ENCODE measurements at regions not wholly inside any gene's neighbourhood (a gene's known extent, or its start where the extent isn't known, plus 50 kb on each side); places are given as distances from the start of the nearest gene placed in this dataset.

DNA sequence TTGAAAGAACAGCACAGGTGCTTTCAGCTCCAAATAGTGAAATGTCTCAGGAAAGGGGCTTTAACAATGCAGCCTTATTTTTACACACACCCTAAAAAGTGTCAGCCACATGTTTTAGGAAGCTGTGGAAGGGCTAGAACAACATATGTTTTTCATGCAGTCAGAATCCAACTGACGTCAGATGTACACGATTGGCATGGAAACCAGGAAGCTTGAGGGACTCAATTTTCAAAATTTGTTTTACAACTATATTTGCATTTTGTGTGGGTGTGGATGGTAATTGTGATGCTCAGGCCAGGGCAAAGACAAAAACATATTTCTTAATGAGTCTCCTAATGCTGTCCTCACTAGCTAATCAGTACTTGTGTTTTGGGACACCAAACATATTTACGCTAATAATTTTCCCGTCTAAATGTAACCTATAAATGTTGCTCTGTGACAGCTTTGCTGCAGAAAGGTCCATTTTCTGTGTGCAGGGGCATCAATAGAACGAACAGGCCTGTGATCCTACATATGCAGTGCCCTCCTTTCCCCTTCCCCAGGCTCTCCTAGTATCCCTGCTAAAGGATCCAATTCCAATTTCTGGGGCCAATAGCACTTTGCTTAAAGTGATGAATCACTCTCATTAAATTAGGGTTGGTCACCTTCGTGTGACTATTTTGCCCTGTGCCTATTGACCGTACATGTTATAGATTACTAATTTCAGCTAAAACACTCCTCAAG, 434.0 kb upstream of the CDH5 start:
- Histone ChIP-seq H3K4me3 (ENCODE audit: insufficient read depth, low read depth, low read length, poor library complexity, severe bottlenecking) (no peak overlapping the region), H3K36me3 (ENCODE audit: control insufficient read depth, insufficient read depth, low read length) (no peaks in the 10 kb centered on the region), H3K4me1 (ENCODE audit: control insufficient read depth, insufficient read depth, low read length, poor library complexity, severe bottlenecking) (no peaks in the 10 kb centered on the region), H3K9me3 (ENCODE audit: control insufficient read depth, low read length) (no peaks in the 10 kb centered on the region), H3K27ac (ENCODE audit: insufficient read depth, low read length, poor library complexity, severe bottlenecking) (no peak overlapping the region), H3K27me3 (replicated peaks; ENCODE audit: control insufficient read depth, insufficient read depth, low read length, poor library complexity, severe bottlenecking) (no peaks in the 10 kb centered on the region)
- DNase-seq: no peak

DNA sequence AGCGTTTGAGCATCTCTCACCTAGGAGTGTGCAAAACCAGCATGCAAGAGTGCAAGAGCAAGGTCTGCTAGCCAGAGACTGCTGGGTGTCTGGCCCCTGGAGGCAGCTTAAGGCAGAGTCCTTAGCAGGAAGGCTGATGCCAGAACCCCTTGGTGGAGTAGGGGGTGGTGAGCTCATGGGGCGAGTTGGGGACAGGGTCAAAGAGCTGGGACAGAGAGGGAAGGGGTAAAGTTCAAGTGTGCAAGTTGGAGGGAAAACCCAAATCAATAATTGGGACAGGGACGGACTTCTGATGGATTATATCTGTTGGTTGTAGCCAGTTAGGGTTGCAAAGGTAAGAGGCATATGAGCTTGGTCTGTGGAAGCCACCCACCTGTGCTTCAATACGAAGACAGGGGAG, 443.6 kb upstream of the CDH5 start:
- no peaks in the 10 kb centered on the region for H3K9me3 ChIP-seq (ENCODE audit: control insufficient read depth, low read length)
- no peak for DNase-seq
- no peaks in the 10 kb centered on the region for H3K4me1 ChIP-seq (ENCODE audit: control insufficient read depth, insufficient read depth, low read length, poor library complexity, severe bottlenecking)
- no peak overlapping the region for H3K4me3 ChIP-seq (ENCODE audit: insufficient read depth, low read depth, low read length, poor library complexity, severe bottlenecking)
- H3K36me3 ChIP-seq (ENCODE audit: control insufficient read depth, insufficient read depth, low read length): no peaks in the 10 kb centered on the region
- no peaks in the 10 kb centered on the region for H3K27me3 ChIP-seq (replicated peaks; ENCODE audit: control insufficient read depth, insufficient read depth, low read length, poor library complexity, severe bottlenecking)
- H3K27ac ChIP-seq (ENCODE audit: insufficient read depth, low read length, poor library complexity, severe bottlenecking): no peak overlapping the region

DNA sequence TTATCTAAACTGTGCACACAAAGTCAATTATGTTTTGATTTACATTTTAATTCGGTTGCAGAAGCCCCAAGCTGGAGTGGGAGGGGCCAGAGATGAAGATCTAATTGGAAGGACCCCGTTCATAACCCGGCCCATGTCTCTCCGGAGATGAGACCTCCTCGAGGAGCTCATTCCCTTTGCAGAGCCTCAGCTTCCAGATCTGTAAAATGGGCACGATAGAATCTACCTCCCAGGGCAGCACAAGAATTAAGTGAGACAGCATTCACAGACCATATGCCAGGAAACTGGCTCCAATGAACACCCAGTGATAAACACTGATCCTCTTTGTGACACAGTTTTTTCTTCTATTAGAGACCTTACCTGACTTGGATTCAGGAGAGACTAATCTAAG, 446.5 kb upstream of the CDH5 start:
- no peaks in the 10 kb centered on the region for H3K36me3 ChIP-seq (ENCODE audit: control insufficient read depth, insufficient read depth, low read length)
- H3K27ac ChIP-seq (ENCODE audit: insufficient read depth, low read length, poor library complexity, severe bottlenecking): no peak overlapping the region
- no peaks in the 10 kb centered on the region for H3K4me1 ChIP-seq (ENCODE audit: control insufficient read depth, insufficient read depth, low read length, poor library complexity, severe bottlenecking)
- DNase-seq: no peak
- no peaks in the 10 kb centered on the region for H3K9me3 ChIP-seq (ENCODE audit: control insufficient read depth, low read length)
- no peaks in the 10 kb centered on the region for H3K27me3 ChIP-seq (replicated peaks; ENCODE audit: control insufficient read depth, insufficient read depth, low read length, poor library complexity, severe bottlenecking)
- H3K4me3 ChIP-seq (ENCODE audit: insufficient read depth, low read depth, low read length, poor library complexity, severe bottlenecking): no peak overlapping the region

DNA sequence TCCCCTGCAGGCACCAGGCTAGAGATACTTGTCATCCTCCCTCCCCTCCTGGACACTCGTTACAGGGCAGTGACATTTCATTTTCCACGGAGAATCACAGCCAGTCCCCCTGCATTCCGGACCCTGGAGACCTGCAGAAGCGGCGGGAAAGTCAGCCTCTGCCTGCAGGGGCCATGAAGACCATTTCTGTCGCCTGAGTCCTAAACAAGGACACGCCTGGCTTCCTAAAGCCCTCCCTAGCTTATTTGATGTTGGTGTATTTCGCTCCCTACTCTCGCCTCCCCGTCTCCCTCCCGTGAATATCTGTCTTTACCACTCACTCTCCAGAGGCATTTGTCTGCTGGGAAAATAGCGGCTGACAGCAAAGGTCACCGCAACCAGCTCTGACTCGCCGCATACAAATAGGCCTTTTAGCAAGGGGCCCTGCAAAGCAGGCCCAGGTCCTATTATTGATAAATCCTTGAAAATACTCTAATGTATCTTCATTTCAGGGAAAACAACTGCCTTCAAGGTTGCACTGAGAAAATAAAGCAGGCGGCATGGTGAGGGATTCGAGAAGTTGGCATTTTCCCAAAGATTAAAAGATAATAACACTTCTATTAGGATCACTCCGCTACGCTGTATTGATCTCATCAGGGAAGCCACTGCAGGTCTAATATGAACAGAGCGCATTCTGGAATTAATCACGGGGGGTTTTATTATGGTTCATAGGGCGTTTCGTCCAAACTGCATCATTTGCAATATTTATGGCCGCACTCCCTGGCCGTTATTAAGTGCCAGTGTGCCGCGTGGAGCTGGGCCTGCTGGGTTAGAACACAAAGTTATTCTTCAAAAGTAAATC, 447.1 kb upstream of the CDH5 start:
- H3K4me1 ChIP-seq (ENCODE audit: control insufficient read depth, insufficient read depth, low read length, poor library complexity, severe bottlenecking): no peaks in the 10 kb centered on the region
- no peaks in the 10 kb centered on the region for H3K9me3 ChIP-seq (ENCODE audit: control insufficient read depth, low read length)
- H3K27me3 ChIP-seq (replicated peaks; ENCODE audit: control insufficient read depth, insufficient read depth, low read length, poor library complexity, severe bottlenecking): no peaks in the 10 kb centered on the region
- no peak overlapping the region for H3K4me3 ChIP-seq (ENCODE audit: insufficient read depth, low read depth, low read length, poor library complexity, severe bottlenecking)
- H3K36me3 ChIP-seq (ENCODE audit: control insufficient read depth, insufficient read depth, low read length): no peaks in the 10 kb centered on the region
- no peak for DNase-seq
- no peak overlapping the region for H3K27ac ChIP-seq (ENCODE audit: insufficient read depth, low read length, poor library complexity, severe bottlenecking)

DNA sequence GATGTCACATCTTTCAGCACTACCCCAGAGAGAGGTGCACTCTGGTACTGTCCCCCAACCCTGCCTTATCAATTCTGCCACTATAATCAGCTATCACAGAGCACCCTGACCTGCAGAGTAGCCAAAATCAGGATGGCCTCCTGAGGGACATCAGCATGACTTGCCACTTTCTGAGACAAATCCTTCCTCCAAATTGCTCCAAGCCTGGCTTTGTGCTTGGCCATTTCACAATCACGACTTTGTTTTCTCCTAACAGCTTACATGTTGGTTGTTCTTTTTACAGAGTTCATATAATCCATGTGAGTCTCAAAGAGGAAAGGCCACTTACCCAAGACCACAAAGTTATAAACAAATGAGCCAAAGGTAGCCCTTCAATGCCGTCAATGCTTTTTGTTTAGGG, 449.0 kb upstream of the CDH5 start:
- Histone ChIP-seq H3K36me3 (ENCODE audit: control insufficient read depth, insufficient read depth, low read length) (no peaks in the 10 kb centered on the region), H3K4me3 (ENCODE audit: insufficient read depth, low read depth, low read length, poor library complexity, severe bottlenecking) (no peak overlapping the region), H3K9me3 (ENCODE audit: control insufficient read depth, low read length) (no peaks in the 10 kb centered on the region), H3K4me1 (ENCODE audit: control insufficient read depth, insufficient read depth, low read length, poor library complexity, severe bottlenecking) (no peaks in the 10 kb centered on the region), H3K27ac (ENCODE audit: insufficient read depth, low read length, poor library complexity, severe bottlenecking) (no peak overlapping the region), H3K27me3 (replicated peaks; ENCODE audit: control insufficient read depth, insufficient read depth, low read length, poor library complexity, severe bottlenecking) (no peaks in the 10 kb centered on the region)
- no peak for DNase-seq

DNA sequence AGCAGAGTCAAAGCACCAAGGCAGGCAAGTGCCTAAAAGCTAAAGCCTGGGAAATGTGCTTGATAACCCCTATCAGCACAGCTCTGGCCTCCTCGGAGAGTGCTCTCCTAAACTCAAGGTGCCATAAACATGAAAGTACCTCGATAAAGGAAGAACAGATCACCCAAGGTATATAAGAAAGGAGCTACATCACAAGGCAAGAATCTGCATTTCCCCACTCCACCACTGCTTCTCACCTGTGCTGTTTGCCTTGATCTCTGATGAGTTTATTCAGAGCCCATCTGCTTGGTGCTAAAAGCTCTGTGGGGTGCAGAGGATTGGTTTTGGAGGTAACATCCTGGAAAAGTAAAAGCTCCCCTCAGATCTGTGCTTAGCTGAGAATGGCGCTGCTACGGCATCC, 449.5 kb upstream of the CDH5 start:
- no peak overlapping the region for H3K4me3 ChIP-seq (ENCODE audit: insufficient read depth, low read depth, low read length, poor library complexity, severe bottlenecking)
- H3K9me3 ChIP-seq (ENCODE audit: control insufficient read depth, low read length): no peaks in the 10 kb centered on the region
- no peak for DNase-seq
- H3K4me1 ChIP-seq (ENCODE audit: control insufficient read depth, insufficient read depth, low read length, poor library complexity, severe bottlenecking): no peaks in the 10 kb centered on the region
- H3K36me3 ChIP-seq (ENCODE audit: control insufficient read depth, insufficient read depth, low read length): no peaks in the 10 kb centered on the region
- H3K27ac ChIP-seq (ENCODE audit: insufficient read depth, low read length, poor library complexity, severe bottlenecking): no peak overlapping the region
- no peaks in the 10 kb centered on the region for H3K27me3 ChIP-seq (replicated peaks; ENCODE audit: control insufficient read depth, insufficient read depth, low read length, poor library complexity, severe bottlenecking)

DNA sequence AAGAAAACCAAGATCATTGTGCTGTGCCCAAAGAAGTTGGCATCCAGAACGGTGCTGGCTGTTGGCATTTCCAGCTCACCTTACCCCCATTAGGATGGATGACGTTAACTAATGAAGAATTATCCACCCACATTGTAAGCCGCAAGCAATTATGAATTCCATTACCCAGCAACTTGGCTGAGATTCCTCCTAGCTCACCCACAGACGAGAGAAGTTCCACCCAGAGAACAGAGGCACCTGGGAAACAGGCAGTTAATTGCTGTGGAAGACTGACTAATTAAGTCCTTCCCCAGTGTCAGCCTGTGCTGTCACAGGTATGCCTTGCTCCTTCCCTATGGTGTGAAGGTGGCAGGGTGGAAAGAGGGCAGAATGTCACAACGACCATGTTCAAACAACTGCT, 456.2 kb upstream of the CDH5 start:
- no peak overlapping the region for H3K27ac ChIP-seq (ENCODE audit: insufficient read depth, low read length, poor library complexity, severe bottlenecking)
- no peaks in the 10 kb centered on the region for H3K4me1 ChIP-seq (ENCODE audit: control insufficient read depth, insufficient read depth, low read length, poor library complexity, severe bottlenecking)
- H3K4me3 ChIP-seq (ENCODE audit: insufficient read depth, low read depth, low read length, poor library complexity, severe bottlenecking): no peak overlapping the region
- DNase-seq: no peak
- no peaks in the 10 kb centered on the region for H3K27me3 ChIP-seq (replicated peaks; ENCODE audit: control insufficient read depth, insufficient read depth, low read length, poor library complexity, severe bottlenecking)
- no peaks in the 10 kb centered on the region for H3K36me3 ChIP-seq (ENCODE audit: control insufficient read depth, insufficient read depth, low read length)
- no peaks in the 10 kb centered on the region for H3K9me3 ChIP-seq (ENCODE audit: control insufficient read depth, low read length)

DNA sequence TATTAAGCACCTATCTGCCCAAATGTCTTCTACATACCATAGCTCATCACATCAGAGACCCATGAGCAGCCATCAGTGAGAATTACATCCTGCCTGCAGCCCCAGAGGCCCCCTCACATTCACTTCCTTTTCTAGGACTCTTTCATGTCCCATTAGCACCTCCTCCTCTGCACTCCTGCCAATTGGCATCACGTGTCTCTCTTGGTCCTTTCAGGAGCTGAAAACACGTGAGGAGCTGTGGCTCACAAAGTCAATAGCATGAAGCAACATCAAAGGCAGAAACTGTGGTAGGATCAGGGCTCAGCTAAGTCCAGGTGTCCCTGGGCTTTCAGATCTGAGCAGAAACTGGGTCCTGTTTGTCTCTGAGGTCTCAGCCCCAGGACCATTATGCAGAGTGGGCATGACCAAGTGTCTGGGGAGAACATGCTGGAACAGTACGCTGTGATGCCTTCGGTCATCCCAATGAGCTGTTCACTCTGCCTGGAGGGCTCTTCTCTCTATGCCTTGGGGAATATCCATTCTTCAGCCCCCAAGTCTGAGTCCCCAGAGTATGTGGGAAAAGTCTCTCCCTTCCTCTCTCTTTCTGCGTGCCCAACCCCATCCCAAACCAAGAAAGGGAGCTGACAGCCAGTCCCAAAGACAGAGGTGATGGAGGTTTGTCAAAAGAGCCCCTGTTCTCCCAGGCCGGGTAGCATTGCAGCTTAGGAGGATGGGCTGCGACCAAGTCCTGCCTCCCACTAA, 457.0 kb upstream of the CDH5 start:
- Histone ChIP-seq H3K9me3 (ENCODE audit: control insufficient read depth, low read length) (no peaks in the 10 kb centered on the region), H3K27me3 (replicated peaks; ENCODE audit: control insufficient read depth, insufficient read depth, low read length, poor library complexity, severe bottlenecking) (no peaks in the 10 kb centered on the region), H3K4me3 (ENCODE audit: insufficient read depth, low read depth, low read length, poor library complexity, severe bottlenecking) (no peak overlapping the region), H3K4me1 (ENCODE audit: control insufficient read depth, insufficient read depth, low read length, poor library complexity, severe bottlenecking) (no peaks in the 10 kb centered on the region), H3K36me3 (ENCODE audit: control insufficient read depth, insufficient read depth, low read length) (no peaks in the 10 kb centered on the region), H3K27ac (ENCODE audit: insufficient read depth, low read length, poor library complexity, severe bottlenecking) (no peak overlapping the region)
- no peak for DNase-seq

DNA sequence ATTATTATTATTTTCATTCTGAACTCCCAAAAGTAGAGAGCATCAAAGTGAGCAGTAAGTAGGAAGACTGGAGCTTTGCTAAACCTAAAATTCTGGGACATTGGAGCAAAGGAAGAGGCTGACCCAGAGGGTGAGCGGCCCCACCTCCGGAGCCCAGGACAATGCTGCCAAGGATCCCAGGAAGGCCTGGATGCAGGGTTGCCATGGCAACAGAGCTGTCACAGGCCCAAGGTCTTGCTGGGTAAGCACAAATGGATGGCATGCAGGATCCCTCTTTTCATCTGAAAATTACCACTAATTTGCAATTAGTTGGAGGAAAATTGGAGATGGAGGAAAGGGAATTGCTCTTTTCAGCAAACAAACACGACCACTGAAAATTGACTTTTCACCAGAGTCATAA, 457.9 kb upstream of the CDH5 start:
- Histone ChIP-seq H3K36me3 (ENCODE audit: control insufficient read depth, insufficient read depth, low read length) (no peaks in the 10 kb centered on the region), H3K4me1 (ENCODE audit: control insufficient read depth, insufficient read depth, low read length, poor library complexity, severe bottlenecking) (no peaks in the 10 kb centered on the region), H3K27me3 (replicated peaks; ENCODE audit: control insufficient read depth, insufficient read depth, low read length, poor library complexity, severe bottlenecking) (no peaks in the 10 kb centered on the region), H3K9me3 (ENCODE audit: control insufficient read depth, low read length) (no peaks in the 10 kb centered on the region), H3K27ac (ENCODE audit: insufficient read depth, low read length, poor library complexity, severe bottlenecking) (no peak overlapping the region), H3K4me3 (ENCODE audit: insufficient read depth, low read depth, low read length, poor library complexity, severe bottlenecking) (no peak overlapping the region)
- DNase-seq: no peak

DNA sequence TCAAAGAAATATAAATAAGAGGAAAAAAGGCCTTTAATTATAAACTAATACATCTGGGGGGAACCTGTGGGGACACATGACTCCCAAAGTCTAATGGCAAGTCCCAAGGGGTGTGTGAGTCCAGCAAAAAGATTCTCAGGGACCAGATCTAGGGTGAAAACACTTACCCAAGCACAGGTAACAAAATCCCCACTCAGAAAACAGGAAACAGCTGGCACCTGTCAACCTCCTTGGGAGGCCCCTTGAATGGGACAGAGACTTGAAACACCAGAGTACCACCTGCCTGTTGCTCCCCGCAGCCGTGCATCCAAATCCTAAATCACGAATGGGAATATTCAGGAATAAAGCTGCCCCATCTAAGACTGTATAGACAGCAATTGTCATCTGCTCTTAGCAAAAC, 461.2 kb upstream of the CDH5 start:
- DNase-seq: no peak
- Histone ChIP-seq H3K4me3 (ENCODE audit: insufficient read depth, low read depth, low read length, poor library complexity, severe bottlenecking) (no peak overlapping the region), H3K9me3 (ENCODE audit: control insufficient read depth, low read length) (no peaks in the 10 kb centered on the region), H3K27ac (ENCODE audit: insufficient read depth, low read length, poor library complexity, severe bottlenecking) (no peak overlapping the region), H3K4me1 (ENCODE audit: control insufficient read depth, insufficient read depth, low read length, poor library complexity, severe bottlenecking) (no peaks in the 10 kb centered on the region), H3K27me3 (replicated peaks; ENCODE audit: control insufficient read depth, insufficient read depth, low read length, poor library complexity, severe bottlenecking) (no peaks in the 10 kb centered on the region), H3K36me3 (ENCODE audit: control insufficient read depth, insufficient read depth, low read length) (no peaks in the 10 kb centered on the region)
